Upper lobe of left lung (tissue), 6 donors: ENCODE measurements at regions not wholly inside any gene's neighbourhood (a gene's known extent, or its start where the extent isn't known, plus 50 kb on each side); places are given as distances from the start of the nearest gene placed in this dataset.

Experiments
- ATAC-seq, 2 donors: fragments of 200-7000 bp; cut with Tn5 transposase; one replicate each; pipeline ENCODE4 v1.9.1; 2022; ENCODE audit warnings: mild to moderate bottlenecking in 2 of 2, moderate library complexity in 2 of 2; ENCODE audit not compliant: low FRiP score in 2 of 2
- DNase-seq, 2 donors: peaks; one replicate each; pipeline ENCODE4 v3.0.0-alpha.2; 2019 to 2020
- H3K27ac ChIP-seq, 4 donors: fragments of 200-600 bp; sonication (generic); one replicate each; pipeline ENCODE4 v1.5.1; 2016 to 2019
- H3K27me3 ChIP-seq, 4 donors: fragments of 200-600 bp; sonication (generic); one replicate each; pipeline ENCODE4 v1.5.1; 2017 to 2019
- H3K36me3 ChIP-seq, 4 donors: fragments of 200-600 bp; sonication (generic); one replicate each; pipeline ENCODE4 v1.5.1; 2016 to 2019
- H3K4me1 ChIP-seq, 4 donors: fragments of 200-600 bp; sonication (generic); one replicate each; pipeline ENCODE4 v1.5.1; 2018 to 2019
- H3K4me3 ChIP-seq, 4 donors: fragments of 200-600 bp; sonication (generic); one replicate each; pipeline ENCODE4 v1.5.1; 2017 to 2019; ENCODE audit warnings: mild to moderate bottlenecking in 2 of 4, moderate library complexity in 1 of 4
- H3K9me3 ChIP-seq, 4 donors: fragments of 200-600 bp; sonication (generic); one replicate each; pipeline ENCODE4 v1.5.1; 2018 to 2019
- EP300 ChIP-seq, 4 donors: sonication (generic); formaldehyde crosslinking; IDR thresholded peaks; one replicate each; pipeline ENCODE4 v1.5.1; 2017; ENCODE audit warnings: antibody characterized with exemption in 4 of 4, control low read depth in 2 of 4
- POLR2A ChIP-seq, 4 donors: fragments of 450-650 bp; IDR thresholded peaks; one replicate each; pipeline ENCODE4 v1.5.1; 2016 to 2017; ENCODE audit warnings: antibody characterized with exemption in 4 of 4, mild to moderate bottlenecking in 2 of 4
- POLR2AphosphoS5 ChIP-seq, 2 donors: sonication (generic); formaldehyde crosslinking; IDR thresholded peaks; one replicate each; pipeline ENCODE4 v1.5.1; 2017; ENCODE audit warnings: antibody characterized with exemption in 2 of 2
- WGBS, 2 donors: methylation state at CpG; one replicate each; pipeline ENCODE4 v1.1.5; 2017 to 2018; 5-methylcytosine and 5-hydroxymethylcytosine counted together
- TF ChIP-seq, protein P1 (sequence below), 6 experiments: fragments of 450-650 bp in 4 of 6; fragments of 200-600 bp in 2 of 6; sonication (generic) in 2 of 6; IDR thresholded peaks; one replicate each; pipeline ENCODE4 v1.5.1; 2016 to 2019; ENCODE audit warnings: antibody characterized with exemption in 6 of 6
- donor health status: DM: no; HTN: no; CAD: no; lungs with moderate emphysema.
- donor health status: DM: no; HTN: yes; CAD: no; lungs with severe emphysema.

- H3K4me3 ChIP-seq: no peak overlapping the region
- no peaks in the 10 kb centered on the region for H3K9me3 ChIP-seq
- ATAC-seq (no peak), DNase-seq (no peak)
- no peaks in the 10 kb centered on the region for H3K36me3 ChIP-seq
- no peak for TF ChIP-seq POLR2A (IDR thresholded peaks at IDR 0.05)
- TF ChIP-seq, protein P1, sequence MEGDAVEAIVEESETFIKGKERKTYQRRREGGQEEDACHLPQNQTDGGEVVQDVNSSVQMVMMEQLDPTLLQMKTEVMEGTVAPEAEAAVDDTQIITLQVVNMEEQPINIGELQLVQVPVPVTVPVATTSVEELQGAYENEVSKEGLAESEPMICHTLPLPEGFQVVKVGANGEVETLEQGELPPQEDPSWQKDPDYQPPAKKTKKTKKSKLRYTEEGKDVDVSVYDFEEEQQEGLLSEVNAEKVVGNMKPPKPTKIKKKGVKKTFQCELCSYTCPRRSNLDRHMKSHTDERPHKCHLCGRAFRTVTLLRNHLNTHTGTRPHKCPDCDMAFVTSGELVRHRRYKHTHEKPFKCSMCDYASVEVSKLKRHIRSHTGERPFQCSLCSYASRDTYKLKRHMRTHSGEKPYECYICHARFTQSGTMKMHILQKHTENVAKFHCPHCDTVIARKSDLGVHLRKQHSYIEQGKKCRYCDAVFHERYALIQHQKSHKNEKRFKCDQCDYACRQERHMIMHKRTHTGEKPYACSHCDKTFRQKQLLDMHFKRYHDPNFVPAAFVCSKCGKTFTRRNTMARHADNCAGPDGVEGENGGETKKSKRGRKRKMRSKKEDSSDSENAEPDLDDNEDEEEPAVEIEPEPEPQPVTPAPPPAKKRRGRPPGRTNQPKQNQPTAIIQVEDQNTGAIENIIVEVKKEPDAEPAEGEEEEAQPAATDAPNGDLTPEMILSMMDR (IDR thresholded peaks at IDR 0.05): no peak
- TF ChIP-seq EP300 (IDR thresholded peaks at IDR 0.05): no peak
- TF ChIP-seq POLR2AphosphoS5 (IDR thresholded peaks at IDR 0.05): no peak
- H3K27ac ChIP-seq: no peak overlapping the region
- H3K27me3 ChIP-seq: no peaks in the 10 kb centered on the region
- no peaks in the 10 kb centered on the region for H3K4me1 ChIP-seq
- 52 to 66% methylated on average over 2 of the region's 2 CpGs for WGBS, 2 donors
Measured at GRCh38 chr2:129653246-129653645, 326.2 kb upstream of the RAB6C start.

DNA sequence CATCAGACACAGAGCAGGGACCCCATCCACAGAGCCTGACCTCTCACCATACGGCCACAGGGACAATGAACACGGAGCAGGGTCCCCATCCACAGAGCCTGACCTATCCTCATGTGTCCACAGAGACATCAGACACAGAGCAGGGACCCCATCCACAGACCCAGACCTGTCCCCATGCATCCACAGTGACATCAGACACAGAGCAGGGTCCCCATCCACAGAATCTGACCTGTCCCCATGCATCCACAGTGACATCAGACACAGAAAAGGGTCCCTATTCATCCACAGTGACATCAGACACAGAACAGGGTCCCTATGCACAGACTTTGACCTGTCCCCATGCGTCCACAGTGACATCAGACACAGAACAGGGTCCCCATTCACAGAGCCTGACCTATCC, 325.1 kb upstream of the RAB6C start:
- no peak for TF ChIP-seq POLR2AphosphoS5 (IDR thresholded peaks at IDR 0.05)
- TF ChIP-seq, protein P1 (IDR thresholded peaks at IDR 0.05): no peak
- TF ChIP-seq POLR2A (IDR thresholded peaks at IDR 0.05): no peak
- no peak for TF ChIP-seq EP300 (IDR thresholded peaks at IDR 0.05)
- Histone ChIP-seq H3K27me3 (no peaks in the 10 kb centered on the region), H3K9me3 (no peaks in the 10 kb centered on the region), H3K36me3 (no peaks in the 10 kb centered on the region), H3K27ac (no peak overlapping the region), H3K4me3 (no peak overlapping the region), H3K4me1 (no peaks in the 10 kb centered on the region)
- WGBS, 2 donors: 69 to 88% methylated on average over 2 to 3 of the region's 3 CpGs
- DNase-seq (no peak), ATAC-seq (peak in 1 of 2 donors; percentile 8)

DNA sequence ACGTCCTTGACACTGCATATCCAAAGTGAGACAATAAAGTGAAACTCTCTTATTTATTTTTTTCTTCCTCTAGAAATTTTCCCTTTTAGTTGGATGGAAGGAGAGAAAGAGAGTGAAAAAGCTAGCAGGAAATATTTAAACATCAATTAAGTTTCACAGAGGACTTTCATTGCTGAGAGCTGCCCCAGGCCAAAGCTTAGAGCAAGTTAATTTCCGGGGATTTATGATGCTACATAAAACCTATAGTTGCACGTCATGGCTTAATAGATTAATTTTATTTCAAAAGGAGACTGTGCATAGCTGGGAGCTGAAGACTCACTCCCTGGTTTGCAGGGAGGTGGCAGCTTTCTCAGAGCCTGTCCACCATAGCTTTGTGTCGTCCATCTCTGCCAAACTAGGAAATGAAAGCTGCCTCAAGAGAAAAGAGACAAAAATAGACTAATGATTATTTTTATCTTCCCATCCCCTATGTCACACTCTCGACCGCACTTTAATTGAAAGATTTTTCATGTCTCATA, 323.3 kb upstream of the RAB6C start:
- TF ChIP-seq POLR2A (IDR thresholded peaks at IDR 0.05): no peak
- TF ChIP-seq, protein P1 (IDR thresholded peaks at IDR 0.05): no peak
- TF ChIP-seq EP300 (IDR thresholded peaks at IDR 0.05): no peak
- no peak for TF ChIP-seq POLR2AphosphoS5 (IDR thresholded peaks at IDR 0.05)
- 71% methylated on average over 6 of the region's 6 CpGs for WGBS, 2 donors
- Histone ChIP-seq H3K27me3 (no peaks in the 10 kb centered on the region), H3K27ac (no peak overlapping the region), H3K4me3 (no peak overlapping the region), H3K9me3 (no peaks in the 10 kb centered on the region), H3K36me3 (no peaks in the 10 kb centered on the region), H3K4me1 (no peaks in the 10 kb centered on the region)
- DNase-seq: no peak
- ATAC-seq: no peak

- no peak overlapping the region for H3K27ac ChIP-seq
- TF ChIP-seq EP300 (IDR thresholded peaks at IDR 0.05) (no peak), POLR2AphosphoS5 (IDR thresholded peaks at IDR 0.05) (no peak), POLR2A (IDR thresholded peaks at IDR 0.05) (no peak)
- TF ChIP-seq, protein P1 (IDR thresholded peaks at IDR 0.05): no peak
- H3K4me1 ChIP-seq: no peaks in the 10 kb centered on the region
- H3K27me3 ChIP-seq: no peaks in the 10 kb centered on the region
- no peak for DNase-seq
- no peaks in the 10 kb centered on the region for H3K9me3 ChIP-seq
- no peaks in the 10 kb centered on the region for H3K36me3 ChIP-seq
- no peak overlapping the region for H3K4me3 ChIP-seq
- 95% methylated on average over 5 of the region's 5 CpGs for WGBS, 2 donors
- ATAC-seq: no peak
Measured at GRCh38 chr2:129658430-129658829, 321.0 kb upstream of the RAB6C start.

DNA sequence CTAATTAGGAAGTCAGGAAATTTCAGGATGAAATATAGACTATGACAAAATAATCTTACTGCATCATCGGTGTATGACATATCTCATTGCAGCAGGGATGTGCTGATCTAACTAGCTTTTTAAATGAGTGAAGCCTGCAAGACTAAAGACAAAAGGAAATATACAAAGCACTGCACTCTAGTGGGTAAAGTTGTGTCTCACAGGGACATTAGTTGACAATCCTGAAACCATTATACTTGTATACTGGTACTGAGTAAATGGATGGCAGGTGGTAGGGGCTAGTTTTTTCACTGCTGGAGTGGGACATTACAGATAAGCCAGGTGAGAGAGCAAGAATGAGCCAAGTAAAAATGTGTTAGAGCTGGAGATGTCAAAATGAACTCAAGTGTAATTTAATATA, 317.5 kb upstream of the RAB6C start:
- Histone ChIP-seq H3K27ac (no peak overlapping the region), H3K9me3 (no peaks in the 10 kb centered on the region), H3K4me3 (no peak overlapping the region), H3K36me3 (no peaks in the 10 kb centered on the region), H3K27me3 (no peaks in the 10 kb centered on the region), H3K4me1 (no peaks in the 10 kb centered on the region)
- DNase-seq (no peak), ATAC-seq (no peak)
- WGBS, 2 donors: 87 to 88% methylated on average over 1 of the region's 1 CpG
- TF ChIP-seq, protein P1 (IDR thresholded peaks at IDR 0.05): no peak
